Esophagus (tissue), 2 donors: ENCODE measurements at regions not wholly inside any gene's neighbourhood (a gene's known extent, or its start where the extent isn't known, plus 50 kb on each side); places are given as distances from the start of the nearest gene placed in this dataset.

ENCODE experiments used
- H3K27ac ChIP-seq, 2 donors: one replicate each; pipeline ENCODE4 v1.5.1; 2013; ENCODE audit warnings: low read depth in 2 of 2, mild to moderate bottlenecking in 2 of 2, inconsistent platforms in 1 of 2, low read length in 1 of 2, moderate library complexity in 1 of 2
- H3K27me3 ChIP-seq, 2 donors: one replicate each; pipeline ENCODE4 v1.6.1; 2013; ENCODE audit warnings: low read length in 2 of 2, control low read depth in 1 of 2, mild to moderate bottlenecking in 1 of 2; ENCODE audit not compliant: insufficient read depth in 2 of 2, control insufficient read depth in 1 of 2
- H3K36me3 ChIP-seq, 2 donors: one replicate each; pipeline ENCODE4 v1.6.1; 2013; ENCODE audit warnings: low read length in 1 of 2; ENCODE audit not compliant: control insufficient read depth in 2 of 2, insufficient read depth in 2 of 2
- H3K4me1 ChIP-seq, 2 donors: one replicate each; pipeline ENCODE4 v1.6.1; 2013; ENCODE audit warnings: low read length in 1 of 2; ENCODE audit not compliant: control insufficient read depth in 2 of 2, insufficient read depth in 2 of 2
- H3K4me3 ChIP-seq, 2 donors: one replicate each; pipeline ENCODE4 v1.5.1; 2013; ENCODE audit warnings: low read length in 2 of 2, mild to moderate bottlenecking in 2 of 2, low read depth in 1 of 2, moderate library complexity in 1 of 2
- H3K9me3 ChIP-seq, 2 donors: one replicate each; pipeline ENCODE4 v1.6.1; 2013; ENCODE audit warnings: mild to moderate bottlenecking in 2 of 2, low read depth in 1 of 2, low read length in 1 of 2, moderate library complexity in 1 of 2; ENCODE audit not compliant: control insufficient read depth in 2 of 2, insufficient read depth in 1 of 2
- WGBS, 2 donors: extraction: QIAGEN DNeasy Blood & Tissue Kit; methylation state at CpG; one replicate each; pipeline ENCODE4 v1.1.7; 2013; 5-methylcytosine and 5-hydroxymethylcytosine counted together
- donor health status: healthy with polysubstance abuse.
- donor health status: Bipolar disorder and iron deficiency.

- H3K9me3 ChIP-seq = peaks cover 0 to 3% of the 10 kb centered on the region in 2 donors
- no peaks in the 10 kb centered on the region for H3K4me1 ChIP-seq
- H3K27me3 ChIP-seq = no peaks in the 10 kb centered on the region
- H3K36me3 ChIP-seq = no peaks in the 10 kb centered on the region
- 88 to 90% methylated on average over 6 of the region's 6 CpGs for WGBS, 2 donors
- no peak overlapping the region for H3K4me3 ChIP-seq
- H3K27ac ChIP-seq = no peak overlapping the region
Measured at GRCh38 chr13:82938644-82939043, 943.6 kb downstream of the SLITRK1 start.

GRCh38 chr13:82934000-82934399, 948.3 kb downstream of the SLITRK1 start:
- Histone ChIP-seq H3K27ac (no peak overlapping the region), H3K4me1 (no peaks in the 10 kb centered on the region), H3K27me3 (no peaks in the 10 kb centered on the region), H3K4me3 (no peak overlapping the region), H3K9me3 (peaks cover 0 to 3% of the 10 kb centered on the region in 2 donors), H3K36me3 (no peaks in the 10 kb centered on the region)
- 66 to 86% methylated on average over 2 of the region's 2 CpGs for WGBS, 2 donors

- Histone ChIP-seq H3K4me3 (no peak overlapping the region), H3K27ac (no peak overlapping the region), H3K36me3 (no peaks in the 10 kb centered on the region), H3K4me1 (no peaks in the 10 kb centered on the region), H3K27me3 (no peaks in the 10 kb centered on the region), H3K9me3 (no peaks in the 10 kb centered on the region)
- WGBS, 2 donors = 72 to 75% methylated on average over 4 of the region's 4 CpGs
Measured at GRCh38 chr13:82925114-82925513, 957.2 kb downstream of the SLITRK1 start.

GRCh38 chr13:82917984-82918383, 964.3 kb downstream of the SLITRK1 start:
- no peaks in the 10 kb centered on the region for H3K4me1 ChIP-seq
- H3K9me3 ChIP-seq = no peaks in the 10 kb centered on the region
- no peaks in the 10 kb centered on the region for H3K36me3 ChIP-seq
- no peak overlapping the region for H3K4me3 ChIP-seq
- no peak overlapping the region for H3K27ac ChIP-seq
- WGBS, 2 donors = 78 to 84% methylated on average over 2 of the region's 2 CpGs
- H3K27me3 ChIP-seq = no peaks in the 10 kb centered on the region

- Histone ChIP-seq H3K9me3 (no peaks in the 10 kb centered on the region), H3K4me3 (no peak overlapping the region), H3K36me3 (no peaks in the 10 kb centered on the region), H3K4me1 (no peaks in the 10 kb centered on the region), H3K27me3 (no peaks in the 10 kb centered on the region), H3K27ac (no peak overlapping the region)
- 82 to 84% methylated on average over 3 of the region's 3 CpGs for WGBS, 2 donors
Measured at GRCh38 chr13:82912564-82912963, 969.7 kb downstream of the SLITRK1 start.

- H3K36me3 ChIP-seq = no peaks in the 10 kb centered on the region
- H3K27me3 ChIP-seq = no peaks in the 10 kb centered on the region
- H3K9me3 ChIP-seq = no peaks in the 10 kb centered on the region
- no peak overlapping the region for H3K27ac ChIP-seq
- 63 to 81% methylated on average over 2 of the region's 2 CpGs for WGBS, 2 donors
- no peak overlapping the region for H3K4me3 ChIP-seq
- H3K4me1 ChIP-seq = no peaks in the 10 kb centered on the region
Measured at GRCh38 chr13:82905071-82905470, 977.2 kb downstream of the SLITRK1 start.

- H3K36me3 ChIP-seq = no peaks in the 10 kb centered on the region
- H3K4me3 ChIP-seq = no peak overlapping the region
- no peak overlapping the region for H3K27ac ChIP-seq
- no peaks in the 10 kb centered on the region for H3K27me3 ChIP-seq
- no peaks in the 10 kb centered on the region for H3K4me1 ChIP-seq
- H3K9me3 ChIP-seq = no peaks in the 10 kb centered on the region
Measured at GRCh38 chr13:82900453-82900852, 981.8 kb downstream of the SLITRK1 start.

- WGBS, 2 donors = 75 to 78% methylated on average over 3 of the region's 3 CpGs
- H3K36me3 ChIP-seq = no peaks in the 10 kb centered on the region
- H3K9me3 ChIP-seq = no peaks in the 10 kb centered on the region
- H3K27me3 ChIP-seq = no peaks in the 10 kb centered on the region
- H3K4me3 ChIP-seq = no peak overlapping the region
- no peaks in the 10 kb centered on the region for H3K4me1 ChIP-seq
- H3K27ac ChIP-seq = no peak overlapping the region
Measured at GRCh38 chr13:82898586-82898985, 983.7 kb downstream of the SLITRK1 start.

GRCh38 chr13:82879921-82880320, 1002.4 kb downstream of the SLITRK1 start:
- H3K4me3 ChIP-seq = no peak overlapping the region
- H3K27ac ChIP-seq = no peak overlapping the region
- H3K9me3 ChIP-seq = no peaks in the 10 kb centered on the region
- H3K36me3 ChIP-seq = no peaks in the 10 kb centered on the region
- H3K4me1 ChIP-seq = no peaks in the 10 kb centered on the region
- H3K27me3 ChIP-seq = no peaks in the 10 kb centered on the region
- WGBS, 2 donors = 34 to 44% methylated on average over 1 of the region's 1 CpG

- no peaks in the 10 kb centered on the region for H3K4me1 ChIP-seq
- no peaks in the 10 kb centered on the region for H3K9me3 ChIP-seq
- no peaks in the 10 kb centered on the region for H3K27me3 ChIP-seq
- H3K4me3 ChIP-seq = no peak overlapping the region
- no peak overlapping the region for H3K27ac ChIP-seq
- H3K36me3 ChIP-seq = no peaks in the 10 kb centered on the region
Measured at GRCh38 chr13:82878536-82878935, 1003.7 kb downstream of the SLITRK1 start.
